Uterus (tissue), 2 donors: ENCODE measurements at regions not wholly inside any gene's neighbourhood (a gene's known extent, or its start where the extent isn't known, plus 50 kb on each side); places are given as distances from the start of the nearest gene placed in this dataset.

ENCODE experiments used
- CTCF ChIP-seq, 4 experiments: fragments of 200-600 bp in 2 of 4; fragments of 450-650 bp in 2 of 4; sonication (generic) in 2 of 4; IDR thresholded peaks; one replicate each; pipeline ENCODE4 v1.5.1; 2016 to 2019; ENCODE audit warnings: antibody characterized with exemption in 4 of 4, mild to moderate bottlenecking in 2 of 4, moderate library complexity in 1 of 4
- POLR2A ChIP-seq, 2 donors: fragments of 450-650 bp; IDR thresholded peaks; one replicate each; pipeline ENCODE4 v1.6.1; 2016; ENCODE audit warnings: antibody characterized with exemption in 2 of 2, mild to moderate bottlenecking in 1 of 2, moderate library complexity in 1 of 2

DNA sequence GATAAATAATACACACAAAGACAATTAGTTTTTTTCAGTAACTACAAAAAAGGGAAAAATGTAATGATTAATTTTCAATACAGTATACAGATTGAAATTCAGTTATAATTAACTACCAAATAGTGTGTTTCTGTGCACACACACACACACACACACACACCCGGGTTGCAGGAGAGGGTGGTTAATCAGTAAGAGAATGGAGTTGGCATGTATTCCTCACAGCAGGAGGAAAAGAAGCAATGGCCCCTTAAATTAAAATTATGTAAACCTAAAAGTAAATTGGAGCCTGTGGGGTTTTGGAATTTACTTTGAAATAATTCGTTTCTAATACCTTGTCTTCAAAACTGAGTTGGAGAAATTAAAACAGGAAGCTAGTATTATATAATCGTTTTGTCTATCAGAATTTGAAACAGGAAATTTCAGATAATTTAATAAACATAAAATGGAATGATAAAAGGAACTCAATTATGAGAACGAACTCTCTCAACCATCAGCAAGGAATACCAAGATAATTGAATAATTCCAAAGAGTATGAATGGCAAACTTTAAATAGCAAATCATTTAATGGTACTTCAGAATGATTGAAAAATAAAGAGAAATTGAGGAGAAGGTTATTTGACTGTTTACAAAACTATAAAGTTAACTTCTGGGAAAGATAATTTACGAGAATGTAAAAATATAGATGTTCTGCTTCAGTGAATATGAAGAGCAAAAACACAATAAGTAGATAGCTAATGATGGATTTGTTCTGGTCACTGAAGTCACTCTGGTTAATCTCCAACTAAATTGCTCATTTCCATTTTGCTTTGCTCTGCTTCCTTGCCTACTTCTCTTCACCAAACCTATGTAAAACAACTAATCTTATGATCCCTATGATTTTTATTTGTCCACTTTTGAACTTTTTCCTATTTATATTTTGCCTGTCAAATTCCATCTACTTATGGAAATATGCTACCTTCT is 547.9 kb upstream of the ZP4 start:
- TF ChIP-seq CTCF (IDR thresholded peaks at IDR 0.05) (no peak), POLR2A (IDR thresholded peaks at IDR 0.05) (no peak)
